BLaER1 (cell line): ENCODE measurements at regions not wholly inside any gene's neighbourhood (a gene's known extent, or its start where the extent isn't known, plus 50 kb on each side); places are given as distances from the start of the nearest gene placed in this dataset.

Experiments
- H3K27ac ChIP-seq: shearing (Covaris generic); formaldehyde crosslinking; 2 replicates; pipeline ENCODE4 v1.8.1; 2022
- H3K27me3 ChIP-seq: shearing (Covaris generic); formaldehyde crosslinking; 2 replicates; pipeline ENCODE4 v1.8.1; 2022
- H3K36me3 ChIP-seq: shearing (Covaris generic); formaldehyde crosslinking; 2 replicates; pipeline ENCODE4 v1.8.1; 2022
- H3K4me1 ChIP-seq: shearing (Covaris generic); formaldehyde crosslinking; 2 replicates; pipeline ENCODE4 v1.8.1; 2022
- H3K4me2 ChIP-seq: shearing (Covaris generic); formaldehyde crosslinking; 2 replicates; pipeline ENCODE4 v1.8.1; 2022
- H3K4me3 ChIP-seq: shearing (Covaris generic); formaldehyde crosslinking; 2 replicates; pipeline ENCODE4 v1.8.1; 2022
- H3K9ac ChIP-seq: shearing (Covaris generic); formaldehyde crosslinking; 2 replicates; pipeline ENCODE4 v1.8.1; 2022
- H3K9me3 ChIP-seq: shearing (Covaris generic); formaldehyde crosslinking; 2 replicates; pipeline ENCODE4 v1.8.1; 2022
- H4K20me1 ChIP-seq: shearing (Covaris generic); formaldehyde crosslinking; 2 replicates; pipeline ENCODE4 v1.8.1; 2022
- Cebpa-rat ChIP-seq: shearing (Covaris generic); IDR thresholded peaks from 2 replicates; pipeline ENCODE4 v1.8.1; 2022

GRCh38 chr5:173667702-173668101 lies 51.3 kb upstream of the BOD1 start:
- no peak overlapping the region for H3K9ac ChIP-seq
- no peaks in the 10 kb centered on the region for H3K36me3 ChIP-seq
- H3K4me1 ChIP-seq, result peaks cover 43% of the 10 kb centered on the region
- peaks cover 8% of the 10 kb centered on the region; the same call in 1 of the 2 replicates for H3K9me3 ChIP-seq
- H3K27me3 ChIP-seq, result no peaks in the 10 kb centered on the region
- H4K20me1 ChIP-seq, result no peaks in the 10 kb centered on the region
- no peak overlapping the region for H3K4me3 ChIP-seq
- no peak for TF ChIP-seq Cebpa-rat
- H3K4me2 ChIP-seq, result no peak overlapping the region
- no peak overlapping the region for H3K27ac ChIP-seq

GRCh38 chr5:173668245-173668800 lies 51.9 kb upstream of the BOD1 start:
- peaks cover 8% of the 10 kb centered on the region; the same call in 1 of the 2 replicates for H3K9me3 ChIP-seq
- TF ChIP-seq Cebpa-rat, result no peak
- no peaks in the 10 kb centered on the region for H4K20me1 ChIP-seq
- H3K27ac ChIP-seq, result no peak overlapping the region
- H3K4me1 ChIP-seq, result peaks cover 46% of the 10 kb centered on the region
- H3K9ac ChIP-seq, result no peak overlapping the region
- no peaks in the 10 kb centered on the region for H3K36me3 ChIP-seq
- no peak overlapping the region for H3K4me2 ChIP-seq
- no peaks in the 10 kb centered on the region for H3K27me3 ChIP-seq
- no peak overlapping the region for H3K4me3 ChIP-seq

GRCh38 chr5:173668910-173669309 lies 52.5 kb upstream of the BOD1 start:
- H4K20me1 ChIP-seq, result no peaks in the 10 kb centered on the region
- no peak overlapping the region for H3K9ac ChIP-seq
- H3K4me3 ChIP-seq, result no peak overlapping the region
- no peak for TF ChIP-seq Cebpa-rat
- peak overlapping the region; percentile 27; the same call in 1 of the 2 replicates for H3K4me2 ChIP-seq
- H3K27me3 ChIP-seq, result no peaks in the 10 kb centered on the region
- no peak overlapping the region for H3K27ac ChIP-seq
- H3K9me3 ChIP-seq, result peaks cover 8% of the 10 kb centered on the region; the same call in 1 of the 2 replicates
- no peaks in the 10 kb centered on the region for H3K36me3 ChIP-seq
- peaks cover 46% of the 10 kb centered on the region for H3K4me1 ChIP-seq

- H3K27ac ChIP-seq, result no peak overlapping the region
- no peak for TF ChIP-seq Cebpa-rat
- no peak overlapping the region for H3K9ac ChIP-seq
Measured at GRCh38 chr5:173669483-173669882, 53.0 kb upstream of the BOD1 start.

GRCh38 chr5:173670130-173670651 lies 53.7 kb upstream of the BOD1 start:
- peak overlapping the region; percentile 8; the same call in 1 of the 2 replicates for H3K4me2 ChIP-seq
- no peaks in the 10 kb centered on the region for H3K36me3 ChIP-seq
- no peak overlapping the region for H3K4me3 ChIP-seq
- H4K20me1 ChIP-seq, result no peaks in the 10 kb centered on the region
- H3K27ac ChIP-seq, result no peak overlapping the region
- H3K9me3 ChIP-seq, result peaks cover 12% of the 10 kb centered on the region; the same call in 1 of the 2 replicates
- H3K9ac ChIP-seq, result no peak overlapping the region
- no peaks in the 10 kb centered on the region for H3K27me3 ChIP-seq
- no peak for TF ChIP-seq Cebpa-rat
- H3K4me1 ChIP-seq, result peaks cover 47% of the 10 kb centered on the region

More at GRCh38 chr5:173669483-173669882, 53.0 kb upstream of the BOD1 start:
- Histone ChIP-seq H3K9me3 (peaks cover 8% of the 10 kb centered on the region; the same call in 1 of the 2 replicates), H3K36me3 (no peaks in the 10 kb centered on the region), H3K27me3 (no peaks in the 10 kb centered on the region), H3K4me3 (no peak overlapping the region), H3K4me2 (peak overlapping the region; percentile 27), H3K4me1 (peaks cover 46% of the 10 kb centered on the region), H4K20me1 (no peaks in the 10 kb centered on the region)

GRCh38 chr5:173670791-173671120 lies 54.3 kb upstream of the BOD1 start:
- H3K4me1 ChIP-seq, result peaks cover 47% of the 10 kb centered on the region
- no peak overlapping the region for H3K9ac ChIP-seq
- H3K4me2 ChIP-seq, result no peak overlapping the region
- no peaks in the 10 kb centered on the region for H4K20me1 ChIP-seq
- H3K9me3 ChIP-seq, result peaks cover 8% of the 10 kb centered on the region; the same call in 1 of the 2 replicates
- H3K36me3 ChIP-seq, result no peaks in the 10 kb centered on the region
- no peak overlapping the region for H3K4me3 ChIP-seq
- H3K27ac ChIP-seq, result no peak overlapping the region
- H3K27me3 ChIP-seq, result no peaks in the 10 kb centered on the region
- TF ChIP-seq Cebpa-rat, result no peak

- H3K9me3 ChIP-seq, result peaks cover 8% of the 10 kb centered on the region; the same call in 1 of the 2 replicates
- H3K27me3 ChIP-seq, result no peaks in the 10 kb centered on the region
- peaks cover 47% of the 10 kb centered on the region for H3K4me1 ChIP-seq
- H3K27ac ChIP-seq, result no peak overlapping the region
- H3K9ac ChIP-seq, result no peak overlapping the region
- H3K4me3 ChIP-seq, result no peak overlapping the region
- H3K4me2 ChIP-seq, result no peak overlapping the region
- no peak for TF ChIP-seq Cebpa-rat
- H4K20me1 ChIP-seq, result no peaks in the 10 kb centered on the region
- no peaks in the 10 kb centered on the region for H3K36me3 ChIP-seq
Measured at GRCh38 chr5:173671121-173671949, 54.9 kb upstream of the BOD1 start.

- Histone ChIP-seq H3K27ac (no peak overlapping the region), H3K4me1 (peaks cover 47% of the 10 kb centered on the region), H4K20me1 (no peaks in the 10 kb centered on the region), H3K36me3 (no peaks in the 10 kb centered on the region), H3K4me3 (no peak overlapping the region), H3K9me3 (peaks cover 10% of the 10 kb centered on the region; the same call in 1 of the 2 replicates), H3K9ac (no peak overlapping the region), H3K27me3 (no peaks in the 10 kb centered on the region), H3K4me2 (no peak overlapping the region)
- TF ChIP-seq Cebpa-rat, result no peak
Measured at GRCh38 chr5:173672166-173672565, 55.7 kb upstream of the BOD1 start.

- H3K9ac ChIP-seq, result no peak overlapping the region
Measured at GRCh38 chr5:173672891-173673290, 56.4 kb upstream of the BOD1 start.

More at GRCh38 chr5:173672891-173673290, 56.4 kb upstream of the BOD1 start:
- H3K9me3 ChIP-seq, result peaks cover 10% of the 10 kb centered on the region; the same call in 1 of the 2 replicates
- H3K36me3 ChIP-seq, result no peaks in the 10 kb centered on the region
- H3K4me1 ChIP-seq, result peaks cover 47% of the 10 kb centered on the region
- H3K27me3 ChIP-seq, result no peaks in the 10 kb centered on the region
- H3K4me3 ChIP-seq, result no peak overlapping the region
- H3K4me2 ChIP-seq, result peak overlapping the region; percentile 86
- no peak overlapping the region for H3K27ac ChIP-seq
- TF ChIP-seq Cebpa-rat, result no peak
- H4K20me1 ChIP-seq, result no peaks in the 10 kb centered on the region
